Neuronal stem cell (in vitro differentiated cells): ENCODE measurements at regions not wholly inside any gene's neighbourhood (a gene's known extent, or its start where the extent isn't known, plus 50 kb on each side); places are given as distances from the start of the nearest gene placed in this dataset.

Experiments
- DNase-seq: peaks from one replicate; pipeline ENCODE4 v3.0.0-alpha.2; 2013; ENCODE audit warnings: low spot score
- H2AFZ ChIP-seq: one replicate; pipeline ENCODE4 v1.6.1; 2013; ENCODE audit warnings: mild to moderate bottlenecking, low read length, inconsistent platforms
- H2AK5ac ChIP-seq: 2 replicates; pipeline ENCODE4 v1.6.1; 2013; ENCODE audit warnings: low read depth, mild to moderate bottlenecking, inconsistent platforms, low read length, moderate library complexity, mixed read lengths
- H2BK120ac ChIP-seq: 2 replicates; pipeline ENCODE4 v1.6.1; 2013; ENCODE audit warnings: low read depth, mild to moderate bottlenecking, inconsistent platforms, low read length, moderate library complexity, mixed read lengths
- H2BK12ac ChIP-seq: one replicate; pipeline ENCODE4 v1.6.1; 2013; ENCODE audit warnings: low read length, inconsistent platforms
- H2BK15ac ChIP-seq: 2 replicates; pipeline ENCODE4 v1.6.1; 2013; ENCODE audit warnings: mild to moderate bottlenecking, low read length, inconsistent platforms, mixed read lengths
- H2BK5ac ChIP-seq: one replicate; pipeline ENCODE4 v1.6.1; 2013; ENCODE audit warnings: inconsistent platforms, mild to moderate bottlenecking, low read length, moderate library complexity
- H3K14ac ChIP-seq: one replicate; pipeline ENCODE4 v1.6.1; 2013; ENCODE audit warnings: low read length, inconsistent platforms
- H3K18ac ChIP-seq: 2 replicates; pipeline ENCODE4 v1.6.1; 2013; ENCODE audit warnings: low read length, inconsistent platforms
- H3K23ac ChIP-seq: 2 replicates; pipeline ENCODE4 v1.6.1; 2013; ENCODE audit warnings: low read depth, mild to moderate bottlenecking, mixed read lengths, low read length, inconsistent platforms; ENCODE audit not compliant: poor library complexity
- H3K27ac ChIP-seq: replicated peaks from 3 replicates; pipeline ENCODE4 v1.5.1; 2013; ENCODE audit warnings: low read length, inconsistent platforms
- H3K27me3 ChIP-seq, 3 experiments: 2 replicates each; pipeline ENCODE4 v1.6.1; 2013; ENCODE audit warnings: low read length in 3 of 3, mild to moderate bottlenecking in 2 of 3, inconsistent platforms in 1 of 3, low read depth in 1 of 3, mixed read lengths in 1 of 3, moderate library complexity in 1 of 3; ENCODE audit not compliant: control insufficient read depth in 3 of 3, insufficient read depth in 3 of 3
- H3K36me3 ChIP-seq, 2 donors: replicated peaks in 1 of 2; 2 replicates each; pipeline ENCODE4 v1.6.1; 2013; ENCODE audit warnings: low read length in 2 of 2; ENCODE audit not compliant: control insufficient read depth in 2 of 2, insufficient read depth in 2 of 2
- H3K4ac ChIP-seq: 2 replicates; pipeline ENCODE4 v1.6.1; 2013; ENCODE audit warnings: inconsistent platforms, mild to moderate bottlenecking, low read length, moderate library complexity
- H3K4me1 ChIP-seq, 2 donors: 1 replicate in 1 of 2; 2 replicates in 1 of 2; pipeline ENCODE4 v1.6.1; 2013; ENCODE audit warnings: low read length in 2 of 2, low read depth in 1 of 2; ENCODE audit not compliant: control insufficient read depth in 2 of 2, insufficient read depth in 1 of 2
- H3K4me2 ChIP-seq: one replicate; pipeline ENCODE4 v1.6.1; 2013; ENCODE audit warnings: mild to moderate bottlenecking, low read length, inconsistent platforms; ENCODE audit not compliant: insufficient read depth, poor library complexity, severe bottlenecking
- H3K4me3 ChIP-seq, 2 donors: 2 replicates each; pipeline ENCODE4 v1.5.1; 2013; ENCODE audit warnings: low read length in 2 of 2, mild to moderate bottlenecking in 2 of 2, inconsistent platforms in 1 of 2, moderate library complexity in 1 of 2
- H3K79me1 ChIP-seq: one replicate; pipeline ENCODE4 v1.6.1; 2013; ENCODE audit warnings: low read depth, mild to moderate bottlenecking, inconsistent platforms, low read length, moderate library complexity
- H3K9ac ChIP-seq: one replicate; pipeline ENCODE4 v1.6.1; 2013; ENCODE audit warnings: mild to moderate bottlenecking, low read depth, low read length, inconsistent platforms; ENCODE audit not compliant: poor library complexity
- H3K9me3 ChIP-seq, 2 donors: replicated peaks in 1 of 2; 2 replicates each; pipeline versions ENCODE3 to v1.6.1; 2013; ENCODE audit warnings: low read length in 2 of 2, mild to moderate bottlenecking in 2 of 2, inconsistent platforms in 1 of 2, low read depth in 1 of 2, mixed read lengths in 1 of 2, moderate library complexity in 1 of 2; ENCODE audit not compliant: control insufficient read depth in 2 of 2, insufficient read depth in 1 of 2
- H4K8ac ChIP-seq: one replicate; pipeline ENCODE4 v1.6.1; 2013; ENCODE audit warnings: low read depth, mild to moderate bottlenecking, inconsistent platforms, low read length, moderate library complexity
- H4K91ac ChIP-seq: one replicate; pipeline ENCODE4 v1.6.1; 2013; ENCODE audit warnings: low read length, low read depth, mild to moderate bottlenecking, inconsistent platforms; ENCODE audit not compliant: poor library complexity
- WGBS, 2 donors: extraction: QIAGEN DNeasy Blood & Tissue Kit; methylation state at CpG; one replicate each; pipeline ENCODE4 v1.1.7; 2013; ENCODE audit warnings: missing lambda C conversion rate in 2 of 2, mixed read lengths in 1 of 2; ENCODE audit not compliant: insufficient read length in 2 of 2, insufficient replicate concordance in 1 of 2; ENCODE audit errors: extremely low coverage in 2 of 2; 5-methylcytosine and 5-hydroxymethylcytosine counted together

DNA sequence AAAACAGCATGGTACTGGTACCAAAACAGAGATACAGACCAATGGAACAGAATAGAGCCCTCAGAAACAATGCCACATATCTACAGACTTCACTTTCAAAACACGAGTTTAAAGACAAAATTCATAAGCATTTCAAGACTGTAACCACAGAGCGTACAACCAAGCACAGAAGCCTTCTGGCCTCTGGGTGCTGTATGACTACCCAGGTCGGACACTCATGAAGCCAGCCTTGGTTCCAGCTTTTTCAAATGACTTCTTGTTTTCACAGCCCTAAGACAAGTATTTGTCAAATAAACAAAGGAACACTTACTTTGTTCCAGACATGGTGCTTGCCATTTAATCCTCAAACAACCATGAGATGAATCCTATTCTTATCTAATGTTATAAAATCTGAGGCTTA is 536.1 kb upstream of the NR3C2 start:
- WGBS, 2 donors: no CpG with 5 or more reads among the region's 3 CpGs
- no peak overlapping the region for H2AFZ ChIP-seq
- no peak overlapping the region for H2BK5ac ChIP-seq
- no peak for DNase-seq
- no peaks in the 10 kb centered on the region for H3K27me3 ChIP-seq
- H3K36me3 ChIP-seq: no peaks in the 10 kb centered on the region
- no peak overlapping the region for H2BK15ac ChIP-seq
- H3K4me3 ChIP-seq: no peak overlapping the region
- H2BK120ac ChIP-seq: no peak overlapping the region
- H3K4me2 ChIP-seq: no peak overlapping the region
- no peak overlapping the region for H2BK12ac ChIP-seq
- H3K79me1 ChIP-seq: no peaks in the 10 kb centered on the region
- no peak overlapping the region for H3K9ac ChIP-seq
- no peaks in the 10 kb centered on the region for H3K4me1 ChIP-seq
- no peak overlapping the region for H3K18ac ChIP-seq
- no peak overlapping the region for H3K27ac ChIP-seq
- H2AK5ac ChIP-seq: no peak overlapping the region
- no peak overlapping the region for H3K4ac ChIP-seq
- H3K9me3 ChIP-seq: no peaks in the 10 kb centered on the region
- H3K23ac ChIP-seq: no peak overlapping the region
- H4K91ac ChIP-seq: no peak overlapping the region
- H3K14ac ChIP-seq: no peak overlapping the region
- no peak overlapping the region for H4K8ac ChIP-seq

DNA sequence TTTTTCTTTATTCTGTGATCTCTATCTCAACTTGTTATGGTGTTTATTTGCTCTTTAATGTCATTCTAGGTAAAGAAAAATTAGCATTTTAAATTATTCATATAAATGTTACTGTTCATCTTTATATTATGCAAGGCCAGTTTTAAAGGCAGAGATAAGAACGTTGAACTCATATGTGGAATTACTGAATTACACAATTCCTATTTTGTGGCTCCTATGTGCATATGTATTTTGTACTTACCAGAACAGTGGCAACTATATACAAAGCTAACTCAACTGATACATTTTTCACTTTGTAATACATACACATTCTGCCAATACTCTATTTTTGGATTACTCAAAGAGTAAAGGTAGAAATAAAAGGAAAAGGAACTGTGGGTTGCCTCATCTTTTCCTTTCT is 533.2 kb upstream of the NR3C2 start:
- Histone ChIP-seq H3K4me1 (no peaks in the 10 kb centered on the region), H2AFZ (no peak overlapping the region), H2BK12ac (no peak overlapping the region), H4K8ac (no peak overlapping the region), H2BK120ac (no peak overlapping the region), H3K9ac (no peak overlapping the region), H3K36me3 (no peaks in the 10 kb centered on the region), H3K27ac (no peak overlapping the region), H3K27me3 (no peaks in the 10 kb centered on the region), H4K91ac (no peak overlapping the region), H2BK15ac (no peak overlapping the region), H3K18ac (no peak overlapping the region), H2AK5ac (no peak overlapping the region), H3K4ac (no peak overlapping the region), H3K14ac (no peak overlapping the region), H3K23ac (no peak overlapping the region), H2BK5ac (no peak overlapping the region), H3K4me3 (no peak overlapping the region), H3K4me2 (no peak overlapping the region), H3K9me3 (no peaks in the 10 kb centered on the region), H3K79me1 (no peaks in the 10 kb centered on the region)
- DNase-seq: no peak
- no CpG with 5 or more reads among the region's 1 CpG for WGBS, 2 donors

DNA sequence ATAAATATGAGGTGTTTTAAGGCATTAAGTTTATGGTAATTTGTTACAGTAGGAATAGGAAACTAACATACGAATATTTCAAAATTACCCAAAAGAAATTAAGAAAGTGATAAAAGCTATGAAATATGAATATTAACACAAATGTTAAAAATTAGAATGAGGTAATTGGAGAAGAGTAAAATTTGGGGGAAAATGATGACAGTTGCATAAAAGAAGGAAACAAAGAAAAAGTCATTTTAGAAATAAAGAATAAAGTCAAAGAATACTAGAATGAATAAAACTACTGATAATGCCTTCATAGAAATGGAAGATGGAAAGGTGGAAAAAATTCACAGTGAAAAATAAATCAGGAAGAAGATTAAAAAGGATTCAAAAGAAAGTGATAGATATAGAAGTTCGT is 522.9 kb upstream of the NR3C2 start:
- no peaks in the 10 kb centered on the region for H3K27me3 ChIP-seq
- no peaks in the 10 kb centered on the region for H3K79me1 ChIP-seq
- no peaks in the 10 kb centered on the region for H3K9me3 ChIP-seq
- H2BK12ac ChIP-seq: no peak overlapping the region
- H2BK120ac ChIP-seq: no peak overlapping the region
- H3K27ac ChIP-seq: no peak overlapping the region
- DNase-seq: no peak
- no peak overlapping the region for H3K9ac ChIP-seq
- H3K4me1 ChIP-seq: no peaks in the 10 kb centered on the region
- H3K14ac ChIP-seq: no peak overlapping the region
- H4K8ac ChIP-seq: no peak overlapping the region
- H3K4me2 ChIP-seq: no peak overlapping the region
- no peak overlapping the region for H2AFZ ChIP-seq
- no peak overlapping the region for H3K18ac ChIP-seq
- no peak overlapping the region for H4K91ac ChIP-seq
- no peak overlapping the region for H2AK5ac ChIP-seq
- no peak overlapping the region for H2BK15ac ChIP-seq
- WGBS, 2 donors: no CpG with 5 or more reads among the region's 2 CpGs
- no peak overlapping the region for H2BK5ac ChIP-seq
- H3K23ac ChIP-seq: no peak overlapping the region
- no peak overlapping the region for H3K4me3 ChIP-seq
- H3K4ac ChIP-seq: no peak overlapping the region
- H3K36me3 ChIP-seq: no peaks in the 10 kb centered on the region

DNA sequence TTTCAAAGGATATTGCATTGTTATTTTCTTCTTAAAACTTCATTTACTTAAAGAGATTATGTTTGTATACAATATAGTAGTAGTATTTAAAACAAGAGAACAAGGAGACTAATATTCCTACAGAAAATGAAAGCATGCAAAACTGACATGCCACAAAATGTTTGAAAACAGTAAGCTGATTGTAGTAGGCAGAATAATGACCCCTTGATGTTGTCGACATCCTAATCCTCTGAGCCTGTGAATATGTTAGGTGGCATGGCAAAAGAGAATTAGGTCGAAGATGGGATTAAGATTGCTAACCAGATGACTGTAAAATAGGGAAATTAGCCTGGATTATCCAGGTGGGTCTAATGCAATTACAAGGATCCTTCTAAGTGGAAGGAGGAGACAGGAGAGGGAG is 522.2 kb upstream of the NR3C2 start:
- no peaks in the 10 kb centered on the region for H3K4me1 ChIP-seq
- H2AFZ ChIP-seq: no peak overlapping the region
- H2BK5ac ChIP-seq: no peak overlapping the region
- no peak overlapping the region for H3K18ac ChIP-seq
- H3K79me1 ChIP-seq: no peaks in the 10 kb centered on the region
- no peak overlapping the region for H2BK120ac ChIP-seq
- no peak overlapping the region for H4K8ac ChIP-seq
- H3K23ac ChIP-seq: no peak overlapping the region
- no peak overlapping the region for H2AK5ac ChIP-seq
- no peak overlapping the region for H2BK12ac ChIP-seq
- H3K36me3 ChIP-seq: no peaks in the 10 kb centered on the region
- H3K4me3 ChIP-seq: no peak overlapping the region
- no peak overlapping the region for H4K91ac ChIP-seq
- no peak overlapping the region for H3K4me2 ChIP-seq
- no peak overlapping the region for H2BK15ac ChIP-seq
- H3K14ac ChIP-seq: no peak overlapping the region
- no peaks in the 10 kb centered on the region for H3K9me3 ChIP-seq
- no peak overlapping the region for H3K4ac ChIP-seq
- H3K27ac ChIP-seq: no peak overlapping the region
- no peak for DNase-seq
- no peaks in the 10 kb centered on the region for H3K27me3 ChIP-seq
- WGBS, 2 donors: no CpG with 5 or more reads among the region's 2 CpGs
- H3K9ac ChIP-seq: no peak overlapping the region
